CD14-positive monocyte (primary cell): ENCODE measurements at regions not wholly inside any gene's neighbourhood (a gene's known extent, or its start where the extent isn't known, plus 50 kb on each side); places are given as distances from the start of the nearest gene placed in this dataset.

ENCODE experiments used
- DNase-seq, 3 donors: peaks; one replicate each; pipeline ENCODE4 v3.0.0-alpha.2; 2011 to 2022
- H2AFZ ChIP-seq: 2 replicates; pipeline ENCODE4 v1.6.0; 2012; ENCODE audit warnings: mild to moderate bottlenecking, low read depth, low read length, inconsistent platforms; ENCODE audit not compliant: insufficient read depth, poor library complexity, severe bottlenecking
- H3K27ac ChIP-seq, 2 donors: 1 replicate in 1 of 2; 2 replicates in 1 of 2; pipeline ENCODE4 v1.5.1; 2012 to 2013; ENCODE audit warnings: low read length in 2 of 2, control low read depth in 1 of 2, inconsistent platforms in 1 of 2, low read depth in 1 of 2, mild to moderate bottlenecking in 1 of 2
- H3K27me3 ChIP-seq, 2 donors: one replicate each; pipeline versions ENCODE4 v1.6.0 to v1.6.1; 2011 to 2013; ENCODE audit warnings: low read length in 2 of 2; ENCODE audit not compliant: control insufficient read depth in 2 of 2, insufficient read depth in 2 of 2
- H3K36me3 ChIP-seq, 2 donors: replicated peaks in 1 of 2; 1 replicate in 1 of 2; 2 replicates in 1 of 2; pipeline versions ENCODE4 v1.5.1 to v1.6.1; 2012 to 2013; ENCODE audit warnings: low read length in 2 of 2, control low read depth in 1 of 2, inconsistent platforms in 1 of 2, mild to moderate bottlenecking in 1 of 2; ENCODE audit not compliant: insufficient read depth in 2 of 2, control insufficient read depth in 1 of 2
- H3K4me1 ChIP-seq, 2 donors: 1 replicate in 1 of 2; 2 replicates in 1 of 2; pipeline versions ENCODE4 v1.5.1 to v1.6.1; 2012 to 2013; ENCODE audit warnings: low read length in 2 of 2, control low read depth in 1 of 2, inconsistent platforms in 1 of 2, mild to moderate bottlenecking in 1 of 2, moderate library complexity in 1 of 2; ENCODE audit not compliant: insufficient read depth in 2 of 2, control insufficient read depth in 1 of 2
- H3K4me2 ChIP-seq: replicated peaks from 2 replicates; pipeline ENCODE3; 2012; ENCODE audit warnings: low read length, moderate library complexity, mild to moderate bottlenecking; ENCODE audit not compliant: poor library complexity, severe bottlenecking; ENCODE audit errors: extremely low read depth
- H3K4me3 ChIP-seq, 3 experiments: fragments of 200-600 bp in 1 of 3; sonication (generic) in 1 of 3; replicated peaks in 1 of 3; 1 replicate in 2 of 3; 2 replicates in 1 of 3; pipeline ENCODE4 v1.5.1; 2011 to 2013; ENCODE audit warnings: low read length in 3 of 3, mild to moderate bottlenecking in 3 of 3, control low read depth in 2 of 3, low read depth in 2 of 3, inconsistent platforms in 1 of 3, moderate library complexity in 1 of 3
- H3K79me2 ChIP-seq: 2 replicates; pipeline ENCODE4 v1.6.0; 2012; ENCODE audit warnings: mild to moderate bottlenecking, control low read depth, inconsistent platforms, low read length, moderate library complexity; ENCODE audit not compliant: insufficient read depth
- H3K9ac ChIP-seq: 2 replicates; pipeline ENCODE4 v1.6.0; 2017; ENCODE audit warnings: low read length, mild to moderate bottlenecking; ENCODE audit not compliant: insufficient read depth, poor library complexity, severe bottlenecking
- H3K9me3 ChIP-seq, 2 donors: replicated peaks in 1 of 2; 1 replicate in 1 of 2; 2 replicates in 1 of 2; pipeline versions ENCODE4 v1.5.1 to v1.6.1; 2012 to 2013; ENCODE audit warnings: low read length in 2 of 2, control low read depth in 1 of 2; ENCODE audit not compliant: control insufficient read depth in 1 of 2, insufficient read depth in 1 of 2
- H4K20me1 ChIP-seq: 2 replicates; pipeline ENCODE4 v1.6.0; 2012; ENCODE audit warnings: mild to moderate bottlenecking, low read length, control low read depth, moderate library complexity; ENCODE audit not compliant: insufficient read depth
- H3K27ac Mint-ChIP-seq, 7 donors: one replicate each; pipeline ENCODE4 v1.8.0; 2020; ENCODE audit warnings: mild to moderate bottlenecking in 7 of 7, mixed read lengths in 7 of 7, moderate library complexity in 6 of 7, inconsistent platforms in 2 of 7
- H3K27me3 Mint-ChIP-seq, 3 donors: one replicate each; pipeline ENCODE4 v1.8.0; 2021 to 2022; ENCODE audit warnings: low read depth in 3 of 3, mild to moderate bottlenecking in 3 of 3, mixed read lengths in 3 of 3, moderate library complexity in 3 of 3, inconsistent platforms in 1 of 3
- H3K36me3 Mint-ChIP-seq, 2 donors: one replicate each; pipeline ENCODE4 v1.8.0; 2020; ENCODE audit warnings: mixed read lengths in 2 of 2, inconsistent platforms in 1 of 2, mild to moderate bottlenecking in 1 of 2
- H3K4me1 Mint-ChIP-seq: one replicate; pipeline ENCODE4 v1.8.0; 2020; ENCODE audit warnings: mild to moderate bottlenecking, mixed read lengths
- H3K4me3 Mint-ChIP-seq, 2 donors: one replicate each; pipeline ENCODE4 v1.8.0; 2020; ENCODE audit warnings: mild to moderate bottlenecking in 2 of 2, mixed read lengths in 2 of 2, moderate library complexity in 1 of 2
- H3K9me3 Mint-ChIP-seq, 7 donors: one replicate each; pipeline ENCODE4 v1.8.0; 2020 to 2022; ENCODE audit warnings: mixed read lengths in 7 of 7, mild to moderate bottlenecking in 6 of 7, moderate library complexity in 6 of 7, inconsistent platforms in 2 of 7
- CTCF ChIP-seq: fragments of 200-600 bp; IDR thresholded peaks from one replicate; pipeline ENCODE4 v1.8.0; 2022; ENCODE audit warnings: antibody characterized with exemption, mild to moderate bottlenecking
- WGBS: methylation state at CpG from one replicate; pipeline ENCODE4 v1.1.5; 2013; ENCODE audit warnings: missing lambda C conversion rate; ENCODE audit not compliant: insufficient coverage; 5-methylcytosine and 5-hydroxymethylcytosine counted together
- intact Hi-C, 2 donors: fragments of 100-400 bp; cut with micrococcal nuclease; formaldehyde crosslinking; loops; one replicate each; pipeline versions ENCODE4 v1.15.0 to v1.15.1; 2023

- no peaks in the 10 kb centered on the region for H3K27me3 Mint-ChIP-seq
- intact Hi-C loops: no loop called here
- no peak overlapping the region for H2AFZ ChIP-seq
- H4K20me1 ChIP-seq: no peaks in the 10 kb centered on the region
- H3K4me1 Mint-ChIP-seq: no peaks in the 10 kb centered on the region
- H3K4me1 ChIP-seq: no peaks in the 10 kb centered on the region
- peaks cover 0 to 6% (median 3%) of the 10 kb centered on the region in 7 donors for H3K9me3 Mint-ChIP-seq
- no peak overlapping the region for H3K4me3 Mint-ChIP-seq
- H3K27ac ChIP-seq: no peak overlapping the region
- no peak overlapping the region for H3K9ac ChIP-seq
- no peaks in the 10 kb centered on the region for H3K9me3 ChIP-seq
- DNase-seq: no peak
- H3K4me2 ChIP-seq: no peak overlapping the region
- H3K36me3 ChIP-seq: no peaks in the 10 kb centered on the region
- TF ChIP-seq CTCF: no peak
- no peaks in the 10 kb centered on the region for H3K36me3 Mint-ChIP-seq
- no peak overlapping the region for H3K27ac Mint-ChIP-seq
- no peaks in the 10 kb centered on the region for H3K27me3 ChIP-seq
- H3K4me3 ChIP-seq: no peak overlapping the region
- no peaks in the 10 kb centered on the region for H3K79me2 ChIP-seq
- no CpG with 5 or more reads among the region's 1 CpG for WGBS
Observed at GRCh38 chr1:198019126-198019525, 102.0 kb downstream of the LHX9 start.

DNA sequence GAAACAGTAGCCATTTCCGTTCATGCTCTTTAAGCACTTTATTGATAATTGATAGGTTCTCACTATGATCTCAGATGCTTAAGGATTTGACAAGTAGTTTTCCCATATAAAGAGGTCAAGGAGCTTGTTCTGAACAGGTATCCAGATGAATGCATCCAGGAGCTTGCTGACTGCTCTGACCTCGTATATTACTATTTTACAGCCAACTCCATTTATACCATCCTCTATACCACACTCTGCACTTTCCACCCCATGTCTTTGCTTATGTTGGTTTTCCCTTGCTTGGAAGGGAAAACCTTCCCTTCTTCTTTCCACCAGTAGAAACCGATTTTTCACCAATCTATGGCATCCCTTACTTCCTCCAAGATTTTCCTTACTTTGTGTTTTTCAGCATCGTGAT, 107.2 kb downstream of the LHX9 start:
- peaks cover 0 to 2% (median 0%) of the 10 kb centered on the region in 3 donors for H3K27me3 Mint-ChIP-seq
- peaks cover 0 to 6% (median 2%) of the 10 kb centered on the region in 7 donors for H3K9me3 Mint-ChIP-seq
- Histone ChIP-seq H3K9ac (no peak overlapping the region), H3K4me3 (no peak overlapping the region), H3K4me1 (no peaks in the 10 kb centered on the region), H2AFZ (no peak overlapping the region), H3K36me3 (no peaks in the 10 kb centered on the region), H4K20me1 (no peaks in the 10 kb centered on the region), H3K4me2 (no peak overlapping the region), H3K27me3 (no peaks in the 10 kb centered on the region), H3K79me2 (no peaks in the 10 kb centered on the region), H3K9me3 (no peaks in the 10 kb centered on the region), H3K27ac (no peak overlapping the region)
- no peaks in the 10 kb centered on the region for H3K4me1 Mint-ChIP-seq
- no peak for DNase-seq
- TF ChIP-seq CTCF: no peak
- 92% methylated on average over 2 of the region's 4 CpGs for WGBS
- no peak overlapping the region for H3K27ac Mint-ChIP-seq
- H3K4me3 Mint-ChIP-seq: no peak overlapping the region
- intact Hi-C loops: no loop called here
- no peaks in the 10 kb centered on the region for H3K36me3 Mint-ChIP-seq
